Neural crest cell (in vitro differentiated cells): ENCODE measurements at regions not wholly inside any gene's neighbourhood (a gene's known extent, or its start where the extent isn't known, plus 50 kb on each side); places are given as distances from the start of the nearest gene placed in this dataset.
A peak's percentile ranks its signal among the peaks of the same experiment; 100 is the strongest.

Source experiments
- DNase-seq: peaks from one replicate; pipeline ENCODE4 v3.0.0; 2021; ENCODE audit warnings: low read depth, mixed read lengths, low spot score
- H3K27ac Mint-ChIP-seq: one replicate; pipeline ENCODE4 v1.8.0; 2021; ENCODE audit warnings: mild to moderate bottlenecking, mixed read lengths; ENCODE audit not compliant: unreplicated experiment
- H3K27me3 Mint-ChIP-seq: 2 replicates; pipeline ENCODE4 v1.8.0; 2021; ENCODE audit warnings: low read depth, mild to moderate bottlenecking, mixed read lengths
- H3K36me3 Mint-ChIP-seq: 2 replicates; pipeline ENCODE4 v1.8.0; 2021; ENCODE audit warnings: low read depth, mild to moderate bottlenecking, mixed read lengths
- H3K4me1 Mint-ChIP-seq: 2 replicates; pipeline ENCODE4 v1.8.0; 2021; ENCODE audit warnings: mixed read lengths
- H3K4me3 Mint-ChIP-seq: one replicate; pipeline ENCODE4 v1.8.0; 2021; ENCODE audit warnings: mild to moderate bottlenecking, mixed read lengths
- H3K9me3 Mint-ChIP-seq: 2 replicates; pipeline ENCODE4 v1.8.0; 2021; ENCODE audit warnings: mixed read lengths
- CTCF ChIP-seq: fragments of 200-600 bp; sonication (generic); conservative IDR thresholded peaks from 2 replicates; pipeline ENCODE4 v1.5.0; 2021; ENCODE audit warnings: antibody characterized with exemption, mild to moderate bottlenecking

GRCh38 chr3:194271460-194272035 is 79.6 kb downstream of the CPN2 start:
- no peak for TF ChIP-seq CTCF

GRCh38 chr3:194272221-194272620 is 78.9 kb downstream of the CPN2 start:
- Mint-ChIP-seq H3K27me3 (peaks cover 40% of the 10 kb centered on the region), H3K9me3 (no peaks in the 10 kb centered on the region), H3K4me1 (peaks cover 78% of the 10 kb centered on the region), H3K27ac (no peak overlapping the region), H3K36me3 (peaks cover 2% of the 10 kb centered on the region), H3K4me3 (no peak overlapping the region)
- no peak for DNase-seq
- TF ChIP-seq CTCF = no peak

More at GRCh38 chr3:194271460-194272035, 79.6 kb downstream of the CPN2 start:
- no peak for DNase-seq
- H3K4me1 Mint-ChIP-seq = peaks cover 76% of the 10 kb centered on the region
- H3K27me3 Mint-ChIP-seq = peaks cover 42% of the 10 kb centered on the region
- H3K27ac Mint-ChIP-seq = peak overlapping the region; percentile 98
- peak overlapping the region; percentile 12 for H3K4me3 Mint-ChIP-seq
- H3K9me3 Mint-ChIP-seq = no peaks in the 10 kb centered on the region
- H3K36me3 Mint-ChIP-seq = peaks cover 2% of the 10 kb centered on the region

GRCh38 chr3:194272861-194273742 is 78.0 kb downstream of the CPN2 start:
- Mint-ChIP-seq H3K9me3 (no peaks in the 10 kb centered on the region), H3K27ac (no peak overlapping the region), H3K4me3 (peak overlapping the region; percentile 61), H3K27me3 (peaks cover 42% of the 10 kb centered on the region), H3K36me3 (peaks cover 2% of the 10 kb centered on the region), H3K4me1 (peaks cover 81% of the 10 kb centered on the region)
- no peak for TF ChIP-seq CTCF
- DNase-seq = no peak

GRCh38 chr3:194273743-194274310 is 77.3 kb downstream of the CPN2 start:
- TF ChIP-seq CTCF = no peak
- Mint-ChIP-seq H3K27ac (no peak overlapping the region), H3K36me3 (peaks cover 2% of the 10 kb centered on the region), H3K4me3 (peak overlapping the region; percentile 60), H3K4me1 (peaks cover 84% of the 10 kb centered on the region), H3K27me3 (peaks cover 44% of the 10 kb centered on the region), H3K9me3 (no peaks in the 10 kb centered on the region)
- DNase-seq = no peak

GRCh38 chr3:194274424-194275085 is 76.6 kb downstream of the CPN2 start:
- Mint-ChIP-seq H3K9me3 (no peaks in the 10 kb centered on the region), H3K4me3 (peak overlapping the region; percentile 76), H3K36me3 (peaks cover 2% of the 10 kb centered on the region), H3K27me3 (peaks cover 44% of the 10 kb centered on the region), H3K4me1 (peaks cover 85% of the 10 kb centered on the region), H3K27ac (no peak overlapping the region)
- TF ChIP-seq CTCF = no peak
- no peak for DNase-seq
